SJCRH30 (cell line): ENCODE measurements at regions not wholly inside any gene's neighbourhood (a gene's known extent, or its start where the extent isn't known, plus 50 kb on each side); places are given as distances from the start of the nearest gene placed in this dataset.
"Not testable (repeated sequence)": the region's sequence is repeated elsewhere in the genome, so short reads cannot be mapped to it uniquely, and the experiment has no call there.

ENCODE experiments used
- DNase-seq, 2 experiments: peaks; one replicate each; pipeline ENCODE4 v3.0.0-alpha.2; 2015 to 2020
- H3K27ac ChIP-seq: fragments of 250-450 bp; sonication (Bioruptor Pico); 2 replicates; pipeline ENCODE4 v1.5.1; 2020; ENCODE audit warnings: mild to moderate bottlenecking, moderate library complexity
- H3K27me3 ChIP-seq: fragments of 250-450 bp; sonication (Bioruptor Pico); 2 replicates; pipeline ENCODE4 v1.5.1; 2020; ENCODE audit warnings: mild to moderate bottlenecking, moderate library complexity
- H3K36me3 ChIP-seq: fragments of 250-450 bp; sonication (Bioruptor Pico); 2 replicates; pipeline ENCODE4 v1.5.1; 2020; ENCODE audit warnings: mild to moderate bottlenecking, moderate library complexity
- H3K4me1 ChIP-seq: fragments of 250-450 bp; sonication (Bioruptor Pico); 2 replicates; pipeline ENCODE4 v1.5.1; 2020; ENCODE audit warnings: mild to moderate bottlenecking, moderate library complexity
- H3K4me3 ChIP-seq: fragments of 250-450 bp; sonication (Bioruptor Pico); 2 replicates; pipeline ENCODE4 v1.5.1; 2020; ENCODE audit warnings: mild to moderate bottlenecking, moderate library complexity
- H3K9me3 ChIP-seq: fragments of 250-450 bp; sonication (Bioruptor Pico); replicated peaks from 2 replicates; pipeline ENCODE4 v1.5.1; 2020; ENCODE audit warnings: mild to moderate bottlenecking, moderate library complexity

DNA sequence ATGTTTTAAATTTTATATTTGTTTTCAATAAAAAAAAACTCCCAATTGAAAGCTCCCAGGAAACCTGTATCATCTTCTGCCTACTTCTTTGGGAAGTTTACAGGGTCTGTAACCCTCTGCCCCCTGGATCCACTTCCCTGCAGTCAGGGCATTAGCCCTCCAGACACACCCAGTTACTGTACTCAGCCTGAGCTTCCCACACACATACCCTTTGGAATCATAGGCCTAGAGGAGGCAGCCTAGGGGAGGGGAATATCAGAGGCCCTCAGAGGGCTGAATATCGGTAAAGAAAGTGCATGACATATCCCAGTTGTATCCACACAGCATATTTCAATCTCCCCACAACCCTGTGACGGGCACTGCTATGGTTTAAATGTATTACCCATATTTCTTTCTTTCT lies 56.2 kb upstream of the TFPI start:
- H3K9me3 ChIP-seq, H3K27me3 ChIP-seq, H3K27ac ChIP-seq, H3K4me3 ChIP-seq, H3K36me3 ChIP-seq, DNase-seq: not testable (repeated sequence)
- H3K4me1 ChIP-seq, result peaks cover 11% of the 10 kb centered on the region

DNA sequence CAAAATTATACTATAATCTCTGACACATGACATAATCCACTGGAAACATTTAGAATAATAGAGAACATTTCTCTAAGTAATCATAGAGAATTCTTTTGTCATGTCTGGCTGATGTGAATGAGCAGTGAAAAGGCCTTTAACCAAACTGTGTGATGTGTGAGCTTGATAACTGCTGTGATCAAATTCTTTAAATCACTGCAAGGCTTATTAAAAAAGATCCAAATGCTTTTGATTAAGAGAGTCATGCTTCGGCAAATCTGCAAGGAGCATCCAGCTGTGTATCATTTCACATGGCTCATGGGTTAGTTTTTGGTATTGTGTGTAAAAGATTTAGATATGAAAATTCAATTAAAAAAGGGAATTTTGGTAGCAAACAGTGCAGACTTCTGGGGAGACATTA lies 58.6 kb upstream of the TFPI start:
- peaks cover 20% of the 10 kb centered on the region for H3K4me1 ChIP-seq
- H3K4me3 ChIP-seq, result no peak overlapping the region
- no peaks in the 10 kb centered on the region for H3K36me3 ChIP-seq
- H3K27ac ChIP-seq, result no peak overlapping the region
- DNase-seq, result no peak
- H3K27me3 ChIP-seq, result no peaks in the 10 kb centered on the region
- H3K9me3 ChIP-seq, result no peaks in the 10 kb centered on the region

DNA sequence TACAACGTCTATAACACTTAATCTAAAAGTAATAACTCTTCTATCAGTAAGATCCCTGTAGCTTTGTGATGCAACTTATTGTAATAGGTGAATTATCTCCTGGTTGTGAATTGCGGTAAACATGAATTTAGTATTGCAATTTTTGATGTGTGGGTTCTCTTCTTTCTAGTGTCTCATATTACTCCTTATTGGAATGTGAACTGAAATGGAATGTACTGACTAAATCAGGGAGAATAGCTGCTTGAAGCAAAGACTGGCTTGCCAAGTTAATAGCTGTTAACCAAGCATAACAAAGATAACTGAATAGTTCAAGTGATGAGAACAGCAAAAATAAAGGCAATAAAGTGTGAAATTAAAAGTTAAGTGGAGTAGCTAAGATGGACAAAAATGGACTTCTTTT lies 60.5 kb upstream of the TFPI start:
- H3K9me3 ChIP-seq, result no peaks in the 10 kb centered on the region
- H3K4me1 ChIP-seq, result peaks cover 28% of the 10 kb centered on the region
- H3K27me3 ChIP-seq, result no peaks in the 10 kb centered on the region
- peak in 1 of 2 experiments; percentile 40 for DNase-seq
- H3K27ac ChIP-seq, result no peak overlapping the region
- no peaks in the 10 kb centered on the region for H3K36me3 ChIP-seq
- H3K4me3 ChIP-seq, result no peak overlapping the region

DNA sequence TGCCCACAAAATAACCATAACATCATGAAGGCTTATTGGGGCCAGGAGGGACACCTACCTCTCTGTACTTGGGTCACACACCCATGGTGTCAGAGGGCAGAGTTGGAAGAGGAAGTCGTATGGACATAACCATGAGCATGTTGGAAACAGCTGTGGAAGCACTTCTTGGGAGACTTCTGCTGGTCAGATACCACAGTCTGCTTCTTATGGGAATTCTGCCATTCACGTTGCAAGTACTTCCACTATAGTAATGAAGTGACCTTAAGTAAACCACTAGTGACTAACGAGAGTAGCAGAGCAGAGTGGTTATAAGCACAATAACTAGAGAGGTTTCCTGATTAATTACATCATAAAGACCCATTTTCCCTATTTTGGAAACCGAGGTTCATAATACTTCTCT lies 61.1 kb upstream of the TFPI start:
- Histone ChIP-seq H3K4me3 (no peak overlapping the region), H3K27me3 (no peaks in the 10 kb centered on the region), H3K27ac (no peak overlapping the region), H3K4me1 (peaks cover 28% of the 10 kb centered on the region), H3K9me3 (no peaks in the 10 kb centered on the region), H3K36me3 (no peaks in the 10 kb centered on the region)
- no peak for DNase-seq

DNA sequence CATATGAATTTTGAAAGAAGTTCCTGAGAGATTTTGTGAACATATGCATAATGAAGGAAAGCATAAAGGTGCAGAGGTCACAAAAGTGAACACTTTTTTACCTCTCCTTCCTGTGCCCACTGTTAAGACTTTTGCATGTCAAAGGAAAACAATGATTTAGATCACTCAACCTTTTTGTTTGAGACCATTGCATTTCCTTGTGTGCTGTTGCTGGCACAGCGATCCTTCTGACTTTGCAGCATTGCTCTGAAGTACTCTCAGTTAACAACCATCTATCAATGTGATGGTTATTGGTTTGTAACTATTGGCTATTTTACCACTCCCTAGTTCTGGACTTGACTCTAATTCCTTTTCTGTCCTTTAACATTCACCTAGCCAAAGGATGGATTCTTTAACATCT lies 61.7 kb upstream of the TFPI start:
- Histone ChIP-seq H3K36me3 (no peaks in the 10 kb centered on the region), H3K4me1 (peaks cover 28% of the 10 kb centered on the region), H3K9me3 (no peaks in the 10 kb centered on the region), H3K27me3 (no peaks in the 10 kb centered on the region), H3K27ac (no peak overlapping the region), H3K4me3 (no peak overlapping the region)
- no peak for DNase-seq

DNA sequence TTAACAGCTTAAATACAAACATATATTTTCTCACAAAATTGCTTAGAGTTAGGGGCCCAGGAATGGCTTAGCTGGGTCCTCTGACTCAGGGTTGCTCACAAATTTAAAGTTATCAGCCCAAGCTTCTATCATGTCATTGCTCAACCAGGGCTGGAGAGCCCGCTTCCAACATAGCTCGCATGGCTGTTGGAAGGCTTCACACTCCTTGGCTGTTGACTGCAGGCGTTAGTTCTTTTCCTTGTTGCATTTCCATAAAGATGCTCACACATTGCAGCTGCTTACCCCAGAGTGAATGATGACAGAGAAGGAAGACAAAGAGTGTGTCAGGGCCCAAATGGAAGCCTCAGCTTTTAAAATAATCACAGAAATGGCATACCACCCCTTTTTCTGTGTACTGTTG lies 62.9 kb upstream of the TFPI start:
- H3K36me3 ChIP-seq, result no peaks in the 10 kb centered on the region
- H3K4me3 ChIP-seq, result no peak overlapping the region
- peaks cover 28% of the 10 kb centered on the region for H3K4me1 ChIP-seq
- H3K9me3 ChIP-seq, result no peaks in the 10 kb centered on the region
- H3K27ac ChIP-seq, result peak overlapping the region; percentile 16
- peak in 1 of 2 experiments; percentile 60 for DNase-seq
- H3K27me3 ChIP-seq, result no peaks in the 10 kb centered on the region

DNA sequence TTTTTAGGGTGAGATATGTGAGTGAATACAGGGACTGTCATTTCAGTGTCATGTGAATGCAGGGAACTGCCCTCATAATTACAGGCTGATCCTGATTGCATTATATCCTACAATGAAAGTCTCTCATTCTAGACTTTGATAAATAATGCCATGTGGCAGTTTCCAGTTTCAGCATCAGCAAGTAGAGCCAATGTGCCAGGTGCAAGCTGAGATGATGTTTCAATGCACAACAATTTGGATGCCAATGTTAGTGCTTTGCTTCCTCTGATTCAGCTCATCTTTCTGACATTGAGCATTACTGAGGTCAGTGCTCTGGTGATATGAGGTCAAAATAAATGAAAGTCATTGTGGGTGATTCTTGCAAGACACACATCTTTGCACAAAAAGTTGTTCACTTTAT lies 63.7 kb upstream of the TFPI start:
- Histone ChIP-seq H3K27ac (peak overlapping the region; percentile 16), H3K9me3 (no peaks in the 10 kb centered on the region), H3K4me1 (peaks cover 28% of the 10 kb centered on the region), H3K4me3 (no peak overlapping the region), H3K36me3 (no peaks in the 10 kb centered on the region), H3K27me3 (no peaks in the 10 kb centered on the region)
- DNase-seq, result peak; percentile 73 to 90

DNA sequence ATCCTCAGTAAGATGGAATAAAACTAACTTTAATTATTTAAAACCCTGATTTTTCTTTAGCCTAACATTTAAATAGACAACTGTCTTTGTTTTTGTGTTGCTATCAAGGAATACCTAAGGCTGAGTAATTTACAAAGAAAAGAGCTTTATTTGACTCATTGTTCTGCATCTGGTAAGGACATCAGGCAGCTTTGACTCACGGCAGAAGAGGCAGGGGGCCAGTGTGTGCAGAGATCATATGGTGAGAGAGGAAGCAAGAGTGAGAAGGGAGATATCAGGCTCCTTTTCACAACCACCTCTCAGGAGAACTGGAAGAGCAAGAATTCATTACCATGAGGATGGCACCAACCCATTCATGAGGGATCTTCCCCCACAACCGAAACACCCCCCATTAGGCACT lies 64.6 kb upstream of the TFPI start:
- H3K4me1 ChIP-seq, result peaks cover 28% of the 10 kb centered on the region
- H3K27ac ChIP-seq, result no peak overlapping the region
- H3K27me3 ChIP-seq, result no peaks in the 10 kb centered on the region
- no peaks in the 10 kb centered on the region for H3K36me3 ChIP-seq
- peak overlapping the region; percentile 4; the same call in 1 of the 2 replicates for H3K4me3 ChIP-seq
- DNase-seq, result peak in 1 of 2 experiments; percentile 41
- H3K9me3 ChIP-seq, result no peaks in the 10 kb centered on the region

DNA sequence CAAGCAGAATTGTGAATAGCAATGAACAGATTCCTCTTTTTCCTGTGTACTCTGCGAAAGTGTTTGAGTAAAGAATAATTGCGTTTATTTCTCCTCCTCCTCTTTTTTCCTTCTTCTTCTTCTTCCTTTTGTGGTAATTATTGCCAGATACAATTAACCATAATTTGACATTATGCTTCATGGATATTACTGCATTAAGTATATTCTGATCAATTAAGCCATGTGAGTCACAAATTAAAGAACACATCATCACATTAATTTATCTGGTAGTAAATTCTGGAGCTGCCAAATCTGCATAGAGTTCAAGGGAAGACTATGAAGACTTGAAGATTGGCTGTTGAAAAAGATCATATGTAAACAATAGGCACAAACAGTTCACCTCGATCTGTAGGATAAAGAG lies 72.9 kb upstream of the TFPI start:
- H3K4me3 ChIP-seq, result no peak overlapping the region
- peaks cover 3% of the 10 kb centered on the region; the same call in 1 of the 2 replicates for H3K9me3 ChIP-seq
- H3K36me3 ChIP-seq, result no peaks in the 10 kb centered on the region
- no peaks in the 10 kb centered on the region for H3K4me1 ChIP-seq
- DNase-seq, result no peak
- no peaks in the 10 kb centered on the region for H3K27me3 ChIP-seq
- no peak overlapping the region for H3K27ac ChIP-seq

DNA sequence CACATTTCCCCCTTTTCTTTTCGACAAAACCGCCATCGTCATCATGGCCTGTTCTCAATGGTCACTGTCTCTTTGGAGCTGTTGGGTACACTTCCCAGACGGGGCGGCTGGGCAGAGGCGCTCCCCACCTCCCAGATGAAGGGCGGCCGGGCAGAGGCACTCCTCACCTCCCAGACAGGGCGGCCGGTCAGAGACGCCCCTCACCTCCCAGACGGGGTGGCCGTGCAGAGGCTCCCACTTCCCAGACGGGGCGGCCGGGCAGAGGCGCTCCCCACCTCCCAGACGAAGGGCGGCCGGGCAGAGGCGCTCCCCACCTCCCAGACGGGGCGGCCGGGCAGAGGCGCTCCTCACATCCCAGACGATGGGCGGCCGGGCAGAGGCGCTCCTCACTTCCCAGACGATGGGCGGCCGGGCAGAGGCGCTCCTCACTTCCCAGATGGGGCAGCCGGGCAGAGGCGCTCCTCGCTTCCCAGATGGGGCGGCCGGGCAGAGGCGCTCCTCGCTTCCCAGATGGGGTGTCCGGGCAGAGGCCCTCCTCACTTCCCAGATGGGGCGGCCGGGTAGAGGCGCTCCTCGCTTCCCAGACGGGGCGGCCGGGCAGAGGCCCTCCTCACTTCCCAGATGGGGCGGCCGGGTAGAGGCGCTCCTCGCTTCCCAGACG lies 82.6 kb upstream of the TFPI start:
- not testable (repeated sequence) for H3K4me1 ChIP-seq, H3K27ac ChIP-seq, H3K36me3 ChIP-seq, DNase-seq, H3K9me3 ChIP-seq, H3K4me3 ChIP-seq, H3K27me3 ChIP-seq

DNA sequence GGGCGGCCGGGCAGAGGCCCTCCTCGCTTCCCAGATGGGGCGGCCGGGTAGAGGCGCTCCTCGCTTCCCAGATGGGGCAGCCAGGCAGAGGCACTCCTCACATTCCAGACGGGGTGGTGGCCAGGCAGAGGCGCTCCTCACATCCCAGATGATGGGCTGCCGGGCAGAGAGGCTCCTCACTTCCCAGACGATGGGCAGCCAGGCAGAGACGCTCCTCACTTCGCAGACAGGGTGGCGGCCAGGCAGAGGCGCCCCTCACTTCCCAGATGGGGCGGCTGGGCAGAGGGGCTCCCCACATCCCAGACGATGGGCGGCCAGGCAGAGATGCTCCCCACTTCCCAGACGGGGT lies 83.1 kb upstream of the TFPI start:
- not testable (repeated sequence) for H3K36me3 ChIP-seq, H3K27me3 ChIP-seq, H3K9me3 ChIP-seq, DNase-seq, H3K4me1 ChIP-seq, H3K4me3 ChIP-seq, H3K27ac ChIP-seq

DNA sequence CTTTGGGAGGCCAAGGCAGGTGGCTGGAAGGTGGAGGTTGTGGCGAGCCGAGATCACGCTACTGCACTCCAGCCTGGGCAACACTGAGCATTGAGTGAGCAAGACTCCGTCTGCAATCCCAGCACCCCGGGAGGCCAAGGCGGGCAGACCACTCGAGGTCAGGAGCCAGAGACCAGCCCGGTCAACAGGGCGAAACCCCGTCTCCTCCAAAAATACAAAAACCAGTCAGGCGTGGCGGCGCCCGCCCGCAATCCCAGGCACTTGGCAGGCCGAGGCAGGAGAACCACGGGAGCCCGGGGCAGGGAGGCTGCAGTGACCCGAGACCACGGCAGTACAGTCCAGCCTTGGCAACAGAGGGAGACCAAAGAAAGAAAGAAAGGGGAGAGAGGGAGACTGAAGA lies 83.5 kb upstream of the TFPI start:
- DNase-seq, H3K9me3 ChIP-seq, H3K36me3 ChIP-seq: not testable (repeated sequence)

DNA sequence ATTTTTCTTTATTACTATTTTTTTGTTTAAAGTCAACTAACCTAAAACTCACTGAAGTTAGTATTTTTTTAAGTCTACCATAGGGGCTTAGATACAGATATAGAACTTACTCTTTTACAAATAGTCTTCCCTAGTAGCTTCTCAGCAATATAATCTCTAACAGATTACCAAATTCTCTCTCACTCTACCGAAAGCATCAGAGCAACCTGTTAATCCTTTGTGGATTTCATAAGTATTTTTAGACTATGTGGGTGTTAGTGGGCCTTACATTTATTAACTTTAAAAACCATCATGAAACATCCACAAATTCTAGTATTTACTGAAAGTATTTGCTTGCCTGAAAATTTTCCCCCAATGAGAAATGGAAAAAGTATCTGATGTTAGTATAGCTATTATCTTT lies 84.6 kb upstream of the TFPI start:
- Histone ChIP-seq H3K4me1 (no peaks in the 10 kb centered on the region), H3K27me3 (no peaks in the 10 kb centered on the region), H3K27ac (no peak overlapping the region), H3K4me3 (no peak overlapping the region), H3K36me3 (no peaks in the 10 kb centered on the region), H3K9me3 (no peaks in the 10 kb centered on the region; the same call in 1 of the 2 replicates)
- DNase-seq, result no peak

More for the DNA sequence above, 83.5 kb upstream of the TFPI start:
- not testable (repeated sequence) for H3K27ac ChIP-seq, H3K27me3 ChIP-seq, H3K4me1 ChIP-seq, H3K4me3 ChIP-seq

DNA sequence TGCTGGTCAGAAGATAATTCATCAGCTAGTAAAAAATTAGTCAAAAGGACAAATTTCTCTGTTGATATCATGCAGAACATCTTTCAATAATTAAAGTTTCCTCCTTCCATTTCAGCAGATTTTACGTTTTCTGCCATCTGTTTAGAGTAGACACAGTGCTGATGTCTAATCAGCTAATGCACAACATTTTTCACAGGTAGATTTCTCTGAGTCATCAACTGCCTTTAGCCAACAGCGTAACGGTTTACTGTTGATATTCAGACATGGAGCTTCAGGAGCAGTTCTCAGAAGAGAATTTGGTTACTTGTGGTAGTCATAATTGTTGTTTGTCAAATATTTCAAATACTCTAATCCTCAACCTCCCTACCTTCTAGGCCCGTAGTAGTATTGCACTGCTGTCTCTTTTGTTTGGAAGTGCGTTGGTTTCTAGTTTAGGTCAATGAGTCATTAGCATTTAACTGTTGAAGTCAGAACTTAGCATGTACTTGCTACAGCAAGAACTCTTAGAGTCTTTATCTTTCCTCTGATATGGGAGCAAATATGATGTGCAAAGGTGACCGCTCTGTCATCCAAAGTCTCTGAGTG lies 86.8 kb upstream of the TFPI start:
- H3K27ac ChIP-seq, result no peak overlapping the region
- no peak overlapping the region for H3K4me3 ChIP-seq
- no peak for DNase-seq
- H3K27me3 ChIP-seq, result no peaks in the 10 kb centered on the region
- H3K4me1 ChIP-seq, result no peaks in the 10 kb centered on the region
- H3K9me3 ChIP-seq, result no peaks in the 10 kb centered on the region
- H3K36me3 ChIP-seq, result no peaks in the 10 kb centered on the region

DNA sequence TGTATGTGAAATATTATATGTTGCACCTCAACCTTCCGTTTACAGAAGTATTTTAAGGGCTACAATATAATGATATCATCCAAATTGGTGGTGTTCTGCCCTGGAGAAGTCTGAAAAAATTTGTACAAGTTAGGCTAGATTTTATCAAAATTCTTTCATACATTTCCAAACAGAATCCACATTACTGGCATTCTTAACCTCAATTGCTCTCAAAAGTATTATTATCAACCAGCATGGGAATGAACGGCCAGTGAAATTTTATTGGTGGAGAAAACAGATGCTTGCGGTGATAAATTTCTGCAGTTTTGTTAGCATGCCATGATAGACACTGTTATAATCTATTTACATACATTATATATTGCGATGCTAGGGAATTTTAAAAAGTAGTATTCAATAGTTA lies 88.3 kb upstream of the TFPI start:
- Histone ChIP-seq H3K36me3 (no peaks in the 10 kb centered on the region), H3K4me3 (no peak overlapping the region), H3K9me3 (no peaks in the 10 kb centered on the region), H3K4me1 (no peaks in the 10 kb centered on the region), H3K27ac (no peak overlapping the region), H3K27me3 (no peaks in the 10 kb centered on the region)
- DNase-seq, result no peak

DNA sequence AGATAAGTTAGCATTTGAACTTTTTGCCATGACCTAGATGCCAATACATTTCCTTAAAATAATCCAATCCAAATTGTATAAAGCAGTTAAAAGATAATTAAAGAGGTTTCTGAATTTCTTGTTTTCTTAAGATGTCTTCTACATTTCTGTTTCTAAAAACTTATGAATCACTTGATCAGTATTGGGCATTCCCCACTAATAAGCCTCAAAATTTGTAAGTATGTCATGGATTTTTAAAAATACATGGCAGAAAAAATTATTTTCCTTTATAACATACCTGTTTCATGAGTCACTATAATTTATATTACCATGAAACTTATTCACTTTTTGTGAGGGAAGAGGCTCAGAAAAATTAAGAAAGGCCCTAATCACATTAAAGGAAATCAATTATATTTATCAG lies 90.3 kb upstream of the TFPI start:
- Histone ChIP-seq H3K27me3 (no peaks in the 10 kb centered on the region), H3K4me1 (no peaks in the 10 kb centered on the region), H3K9me3 (no peaks in the 10 kb centered on the region), H3K4me3 (no peak overlapping the region), H3K36me3 (no peaks in the 10 kb centered on the region), H3K27ac (no peak overlapping the region)
- DNase-seq, result no peak
